Fibroblast of lung (primary cell): ENCODE measurements at regions not wholly inside any gene's neighbourhood (a gene's known extent, or its start where the extent isn't known, plus 50 kb on each side); places are given as distances from the start of the nearest gene placed in this dataset.

Experiments
- DNase-seq, 2 donors: peaks; one replicate each; pipeline versions ENCODE4 v3.0.0 to v3.0.0-alpha.2; 2010; ENCODE audit warnings: low read depth in 2 of 2
- H2AFZ ChIP-seq: 2 replicates; pipeline ENCODE4 v1.5.1; 2012; ENCODE audit warnings: low read length, control low read depth, inconsistent platforms
- H3K27ac ChIP-seq: 2 replicates; pipeline ENCODE4 v1.5.1; 2011; ENCODE audit warnings: low read length, control low read depth; ENCODE audit not compliant: insufficient read depth
- H3K27me3 ChIP-seq: 2 replicates; pipeline ENCODE4 v1.5.1; 2011; ENCODE audit warnings: mild to moderate bottlenecking, low read length; ENCODE audit not compliant: control insufficient read depth, insufficient read depth
- H3K36me3 ChIP-seq: 2 replicates; pipeline ENCODE4 v1.5.1; 2011; ENCODE audit warnings: low read length; ENCODE audit not compliant: control insufficient read depth, insufficient read depth
- H3K4me1 ChIP-seq: 2 replicates; pipeline ENCODE4 v1.5.1; 2011; ENCODE audit warnings: low read length; ENCODE audit not compliant: control insufficient read depth, insufficient read depth; ENCODE audit errors: extremely low read depth
- H3K4me2 ChIP-seq: 2 replicates; pipeline ENCODE4 v1.5.1; 2011; ENCODE audit warnings: low read length, control low read depth; ENCODE audit not compliant: insufficient read depth; ENCODE audit errors: extremely low read depth
- H3K4me3 ChIP-seq, 4 experiments: fragments of 200-600 bp in 1 of 4; sonication (generic) in 1 of 4; replicated peaks in 1 of 4; 2 replicates each; pipeline ENCODE4 v1.5.1; 2011 to 2016; ENCODE audit warnings: low read length in 4 of 4, low read depth in 3 of 4, mild to moderate bottlenecking in 3 of 4, control low read depth in 2 of 4, inconsistent platforms in 1 of 4, mixed read lengths in 1 of 4; ENCODE audit not compliant: insufficient read depth in 1 of 4; ENCODE audit errors: control extremely low read depth in 1 of 4
- H3K79me2 ChIP-seq: 2 replicates; pipeline ENCODE4 v1.5.1; 2012; ENCODE audit warnings: mild to moderate bottlenecking, low read length, inconsistent platforms; ENCODE audit not compliant: control insufficient read depth, insufficient read depth
- H3K9ac ChIP-seq: 2 replicates; pipeline ENCODE4 v1.5.1; 2011; ENCODE audit warnings: mild to moderate bottlenecking, low read length, control low read depth; ENCODE audit not compliant: insufficient read depth
- H3K9me3 ChIP-seq: 2 replicates; pipeline ENCODE4 v1.5.1; 2012; ENCODE audit warnings: low read depth, low read length; ENCODE audit not compliant: control insufficient read depth, insufficient read depth
- H4K20me1 ChIP-seq: 2 replicates; pipeline ENCODE4 v1.5.1; 2011; ENCODE audit warnings: low read length; ENCODE audit not compliant: control insufficient read depth, insufficient read depth; ENCODE audit errors: extremely low read depth
- CTCF ChIP-seq, 2 donors: IDR thresholded peaks in 1 of 2; conservative IDR thresholded peaks in 1 of 2; 1 replicate in 1 of 2; 2 replicates in 1 of 2; pipeline ENCODE4 v1.5.1; 2011 to 2012; ENCODE audit warnings: low read length in 2 of 2, control low read depth in 1 of 2, inconsistent platforms in 1 of 2, low read depth in 1 of 2, mild to moderate bottlenecking in 1 of 2
- EZH2 ChIP-seq: IDR thresholded peaks from 2 replicates; pipeline ENCODE4 v1.5.1; 2012; ENCODE audit warnings: low read length, control low read depth, mild to moderate bottlenecking; ENCODE audit errors: missing control alignments

GRCh38 chr4:13203101-13203500 lies 281.0 kb downstream of the RAB28 start:
- H2AFZ ChIP-seq, result no peak overlapping the region
- no peak overlapping the region for H3K27ac ChIP-seq
- H3K4me2 ChIP-seq, result no peak overlapping the region
- no peak overlapping the region for H3K9ac ChIP-seq
- no peaks in the 10 kb centered on the region for H3K36me3 ChIP-seq
- H3K9me3 ChIP-seq, result no peaks in the 10 kb centered on the region
- H3K4me3 ChIP-seq, result no peak overlapping the region
- no peaks in the 10 kb centered on the region for H4K20me1 ChIP-seq
- H3K79me2 ChIP-seq, result no peaks in the 10 kb centered on the region
- DNase-seq, result peak in 1 of 2 donors; percentile 3
- H3K4me1 ChIP-seq, result no peaks in the 10 kb centered on the region
- H3K27me3 ChIP-seq, result no peaks in the 10 kb centered on the region
- TF ChIP-seq EZH2 (no peak), CTCF (conservative IDR thresholded peaks at IDR 0.05 in 1 of 2, IDR thresholded peaks at IDR 0.05 in 1 of 2; ENCODE audit: low read depth in 1 of 2, low read length in 2 of 2) (no peak)

GRCh38 chr4:13202701-13203100 lies 281.4 kb downstream of the RAB28 start:
- no peak for TF ChIP-seq CTCF (conservative IDR thresholded peaks at IDR 0.05 in 1 of 2, IDR thresholded peaks at IDR 0.05 in 1 of 2; ENCODE audit: low read depth in 1 of 2, low read length in 2 of 2)
- TF ChIP-seq EZH2, result no peak
- Histone ChIP-seq H3K4me3 (no peak overlapping the region), H3K9ac (no peak overlapping the region), H3K4me2 (no peak overlapping the region), H3K4me1 (no peaks in the 10 kb centered on the region), H3K79me2 (no peaks in the 10 kb centered on the region), H3K27ac (no peak overlapping the region), H3K27me3 (no peaks in the 10 kb centered on the region), H3K9me3 (no peaks in the 10 kb centered on the region), H4K20me1 (no peaks in the 10 kb centered on the region), H3K36me3 (no peaks in the 10 kb centered on the region), H2AFZ (no peak overlapping the region)
- DNase-seq, result no peak

GRCh38 chr4:13201241-13201640 lies 282.9 kb downstream of the RAB28 start:
- Histone ChIP-seq H3K36me3 (no peaks in the 10 kb centered on the region), H2AFZ (no peak overlapping the region), H3K27ac (no peak overlapping the region), H3K4me2 (no peak overlapping the region), H3K4me1 (no peaks in the 10 kb centered on the region), H3K79me2 (no peaks in the 10 kb centered on the region), H3K9ac (no peak overlapping the region), H3K4me3 (no peak overlapping the region), H4K20me1 (no peaks in the 10 kb centered on the region), H3K9me3 (no peaks in the 10 kb centered on the region), H3K27me3 (no peaks in the 10 kb centered on the region)
- peak in 1 of 2 donors; percentile 5 for DNase-seq
- no peak for TF ChIP-seq EZH2
- TF ChIP-seq CTCF (conservative IDR thresholded peaks at IDR 0.05 in 1 of 2, IDR thresholded peaks at IDR 0.05 in 1 of 2; ENCODE audit: low read depth in 1 of 2, low read length in 2 of 2), result no peak
